Left lung (tissue), 4 donors: ENCODE measurements at regions not wholly inside any gene's neighbourhood (a gene's known extent, or its start where the extent isn't known, plus 50 kb on each side); places are given as distances from the start of the nearest gene placed in this dataset.
"Not testable (repeated sequence)": the region's sequence is repeated elsewhere in the genome, so short reads cannot be mapped to it uniquely, and the experiment has no call there.

Source experiments
- ATAC-seq: fragments of 200-7000 bp; cut with Tn5 transposase; one replicate; pipeline ENCODE4 v1.9.1; 2020; ENCODE audit warnings: moderate library complexity
- DNase-seq, 4 donors: peaks; one replicate each; pipeline ENCODE4 v3.0.0-alpha.2; 2013 to 2020
- H3K27ac ChIP-seq, 2 donors: fragments of 200-600 bp; sonication (generic) in 1 of 2; one replicate each; pipeline versions ENCODE4 v1.5.0 to v1.8.0; 2020 to 2021
- H3K27me3 ChIP-seq, 2 donors: fragments of 200-600 bp; sonication (generic) in 1 of 2; one replicate each; pipeline versions ENCODE4 v1.5.0 to v1.8.0; 2020 to 2021
- H3K36me3 ChIP-seq, 2 donors: fragments of 200-600 bp; sonication (generic) in 1 of 2; one replicate each; pipeline versions ENCODE4 v1.5.0 to v1.8.0; 2020 to 2021
- H3K4me1 ChIP-seq, 2 donors: fragments of 200-600 bp; one replicate each; pipeline ENCODE4 v1.8.0; 2021
- H3K4me3 ChIP-seq, 2 donors: fragments of 200-600 bp; sonication (generic) in 1 of 2; one replicate each; pipeline versions ENCODE4 v1.5.0 to v1.8.0; 2020 to 2021; ENCODE audit warnings: mild to moderate bottlenecking in 1 of 2
- H3K9me3 ChIP-seq, 2 donors: fragments of 200-600 bp; sonication (generic) in 1 of 2; one replicate each; pipeline versions ENCODE4 v1.5.0 to v1.8.0; 2020 to 2021
- intact Hi-C, 2 donors: fragments of 100-400 bp; cut with DNase I; formaldehyde crosslinking; loops; one replicate each; pipeline versions ENCODE4 v1.11.2 to v1.14.2; 2022
- TF ChIP-seq, protein P1 (sequence below), 2 donors: fragments of 200-600 bp; sonication (generic) in 1 of 2; IDR thresholded peaks; one replicate each; pipeline versions ENCODE4 v1.5.0 to v1.8.0; 2021; ENCODE audit warnings: antibody characterized with exemption in 2 of 2
- donor health status: DM: no; HTN: yes; CAD: no.
- donor health status: DM: no; HTN: no; CAD: no.

DNA sequence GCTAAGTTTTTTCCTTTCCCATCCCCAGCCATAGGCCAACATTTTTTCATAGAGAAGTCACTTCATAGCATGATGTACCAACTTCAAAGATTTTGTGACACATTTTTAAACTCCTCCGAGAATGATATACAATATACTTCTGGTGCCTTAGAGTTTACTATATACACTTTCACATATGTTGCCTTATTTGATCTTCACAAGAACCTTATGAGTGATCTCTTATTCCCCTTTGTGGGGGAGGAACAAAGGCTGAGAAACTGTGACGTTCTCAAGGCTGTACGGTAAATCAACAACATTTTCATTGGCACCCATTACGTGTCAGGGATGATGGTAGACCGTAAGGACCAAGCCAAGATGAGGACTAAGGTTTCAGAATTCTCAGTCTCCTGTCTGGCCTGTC lies 130.0 kb downstream of the RFPL4B start:
- Histone ChIP-seq H3K27me3 (no peaks in the 10 kb centered on the region), H3K4me3 (no peak overlapping the region), H3K9me3 (peaks cover 0 to 2% of the 10 kb centered on the region in 2 donors), H3K4me1 (no peaks in the 10 kb centered on the region), H3K36me3 (no peaks in the 10 kb centered on the region), H3K27ac (no peak overlapping the region)
- DNase-seq (no peak), ATAC-seq (no peak)
- intact Hi-C loops: no loop called here
- TF ChIP-seq, protein P1, sequence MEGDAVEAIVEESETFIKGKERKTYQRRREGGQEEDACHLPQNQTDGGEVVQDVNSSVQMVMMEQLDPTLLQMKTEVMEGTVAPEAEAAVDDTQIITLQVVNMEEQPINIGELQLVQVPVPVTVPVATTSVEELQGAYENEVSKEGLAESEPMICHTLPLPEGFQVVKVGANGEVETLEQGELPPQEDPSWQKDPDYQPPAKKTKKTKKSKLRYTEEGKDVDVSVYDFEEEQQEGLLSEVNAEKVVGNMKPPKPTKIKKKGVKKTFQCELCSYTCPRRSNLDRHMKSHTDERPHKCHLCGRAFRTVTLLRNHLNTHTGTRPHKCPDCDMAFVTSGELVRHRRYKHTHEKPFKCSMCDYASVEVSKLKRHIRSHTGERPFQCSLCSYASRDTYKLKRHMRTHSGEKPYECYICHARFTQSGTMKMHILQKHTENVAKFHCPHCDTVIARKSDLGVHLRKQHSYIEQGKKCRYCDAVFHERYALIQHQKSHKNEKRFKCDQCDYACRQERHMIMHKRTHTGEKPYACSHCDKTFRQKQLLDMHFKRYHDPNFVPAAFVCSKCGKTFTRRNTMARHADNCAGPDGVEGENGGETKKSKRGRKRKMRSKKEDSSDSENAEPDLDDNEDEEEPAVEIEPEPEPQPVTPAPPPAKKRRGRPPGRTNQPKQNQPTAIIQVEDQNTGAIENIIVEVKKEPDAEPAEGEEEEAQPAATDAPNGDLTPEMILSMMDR (IDR thresholded peaks at IDR 0.05): no peak

DNA sequence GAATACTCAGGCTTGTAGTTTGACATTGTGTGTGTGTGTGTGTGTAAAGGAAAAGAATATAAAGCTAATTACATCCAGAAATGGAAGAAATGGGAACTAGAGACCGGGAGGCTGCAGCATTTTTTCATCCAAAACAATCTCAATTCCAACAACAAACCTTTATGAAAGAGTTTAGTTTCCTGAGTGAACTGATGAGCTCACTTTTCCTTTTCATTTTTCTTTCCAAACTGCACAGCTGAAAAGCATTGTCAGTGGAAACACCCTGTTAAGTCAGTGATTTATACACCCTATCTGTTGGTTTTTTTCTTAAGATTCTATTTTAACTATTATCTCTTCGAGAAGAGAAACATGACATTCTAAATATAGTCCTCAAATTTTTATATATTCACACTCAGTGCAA lies 130.9 kb downstream of the RFPL4B start:
- intact Hi-C loops: no loop called here
- Histone ChIP-seq H3K27me3 (no peaks in the 10 kb centered on the region), H3K27ac (no peak overlapping the region), H3K4me3 (no peak overlapping the region), H3K36me3 (no peaks in the 10 kb centered on the region), H3K9me3 (peaks cover 0 to 2% of the 10 kb centered on the region in 2 donors), H3K4me1 (no peaks in the 10 kb centered on the region)
- TF ChIP-seq, protein P1 (IDR thresholded peaks at IDR 0.05): no peak
- ATAC-seq (no peak), DNase-seq (no peak)

DNA sequence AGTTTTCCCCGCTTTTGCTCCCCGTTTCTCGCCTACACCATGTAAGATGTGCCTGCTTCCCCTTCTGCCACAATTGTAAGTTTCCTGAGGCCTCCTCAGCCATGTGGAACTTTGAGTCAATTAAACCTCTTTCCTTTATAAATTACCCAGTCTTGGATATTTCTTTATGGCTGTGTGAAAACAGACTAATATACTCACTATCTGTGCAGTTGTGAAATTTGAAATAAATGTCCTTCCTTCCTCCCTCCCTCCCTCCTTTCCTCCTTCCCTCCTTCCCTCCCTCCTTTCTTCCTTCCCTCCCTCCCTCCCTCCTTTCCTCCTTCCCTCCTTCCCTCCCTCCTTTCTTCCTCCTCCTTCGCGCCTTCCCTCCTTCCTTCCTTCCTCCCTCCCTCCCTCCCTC lies 132.8 kb downstream of the RFPL4B start:
- ATAC-seq, H3K9me3 ChIP-seq, H3K27me3 ChIP-seq, intact Hi-C loops, H3K4me1 ChIP-seq, H3K27ac ChIP-seq, H3K36me3 ChIP-seq, DNase-seq, H3K4me3 ChIP-seq: not testable (repeated sequence)

DNA sequence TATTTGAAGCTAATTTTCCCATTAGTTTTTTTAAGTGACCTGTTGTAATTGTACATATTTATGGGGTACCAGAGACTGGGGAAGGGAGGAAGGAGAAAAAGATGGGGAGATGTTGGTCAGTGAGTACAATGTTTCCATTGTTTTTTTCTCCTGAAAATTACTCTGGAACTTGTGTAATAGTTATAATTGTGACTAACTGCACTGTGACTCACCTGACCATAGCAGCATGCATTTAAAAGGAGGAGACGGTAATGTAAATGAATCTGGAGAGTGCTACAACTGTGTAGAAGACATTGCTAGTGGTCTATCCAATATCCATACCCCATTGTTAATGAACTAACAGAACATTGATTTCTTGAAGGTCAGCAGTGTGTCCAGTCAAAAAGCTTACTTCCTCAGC lies 133.4 kb downstream of the RFPL4B start:
- H3K27ac ChIP-seq: no peak overlapping the region
- no peak overlapping the region for H3K4me3 ChIP-seq
- no peaks in the 10 kb centered on the region for H3K4me1 ChIP-seq
- no peaks in the 10 kb centered on the region for H3K27me3 ChIP-seq
- H3K36me3 ChIP-seq: no peaks in the 10 kb centered on the region
- DNase-seq: no peak
- TF ChIP-seq, protein P1 (IDR thresholded peaks at IDR 0.05): no peak
- no peak for ATAC-seq
- intact Hi-C loops: no loop called here
- H3K9me3 ChIP-seq: peaks cover 0 to 2% of the 10 kb centered on the region in 2 donors

DNA sequence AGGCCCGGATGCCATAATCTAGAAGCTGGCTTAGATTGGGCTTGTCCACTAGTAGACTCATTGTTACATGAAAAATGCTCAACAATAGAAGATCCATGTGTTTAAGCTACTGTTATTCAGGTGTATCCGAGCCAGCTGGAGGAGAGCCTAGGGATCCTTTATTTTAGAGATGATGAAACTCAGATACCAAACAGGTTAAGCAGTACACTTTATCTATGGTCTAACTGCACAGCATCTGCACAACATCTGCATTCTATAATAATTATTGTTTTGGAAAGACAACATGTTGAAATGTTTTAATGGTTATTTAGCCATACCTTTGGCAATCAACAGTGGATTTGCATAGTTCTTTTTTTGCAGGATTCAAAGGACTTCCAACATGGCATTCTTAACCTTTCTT lies 134.1 kb downstream of the RFPL4B start:
- DNase-seq (no peak), ATAC-seq (no peak)
- TF ChIP-seq, protein P1 (IDR thresholded peaks at IDR 0.05): no peak
- H3K4me3 ChIP-seq: no peak overlapping the region
- no peak overlapping the region for H3K27ac ChIP-seq
- H3K4me1 ChIP-seq: no peaks in the 10 kb centered on the region
- no peaks in the 10 kb centered on the region for H3K36me3 ChIP-seq
- intact Hi-C loops: no loop called here
- peaks cover 0 to 2% of the 10 kb centered on the region in 2 donors for H3K9me3 ChIP-seq
- no peaks in the 10 kb centered on the region for H3K27me3 ChIP-seq

DNA sequence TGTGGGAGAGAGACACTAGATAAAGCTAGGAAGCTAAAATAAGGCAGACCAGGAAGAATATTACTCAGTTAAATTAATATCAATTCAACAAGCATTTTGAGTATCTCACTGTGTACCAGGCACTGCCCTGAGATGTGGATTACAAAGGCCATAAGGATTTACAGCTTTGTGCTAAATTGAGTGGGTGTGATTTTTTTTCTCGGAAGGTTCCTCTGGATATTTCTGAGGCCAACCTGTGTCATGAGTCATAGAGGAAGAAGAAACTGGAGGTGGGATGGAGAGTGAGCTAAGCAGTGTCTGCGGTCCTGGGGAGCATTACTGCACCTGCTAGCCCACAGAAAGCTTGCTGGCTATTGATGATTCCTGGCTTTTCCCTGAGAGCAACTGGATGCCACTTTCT lies 135.2 kb downstream of the RFPL4B start:
- peaks cover 0 to 2% of the 10 kb centered on the region in 2 donors for H3K9me3 ChIP-seq
- TF ChIP-seq, protein P1 (IDR thresholded peaks at IDR 0.05): no peak
- no peak overlapping the region for H3K27ac ChIP-seq
- ATAC-seq (no peak), DNase-seq (no peak)
- H3K27me3 ChIP-seq: no peaks in the 10 kb centered on the region
- intact Hi-C loops: no loop called here
- no peaks in the 10 kb centered on the region for H3K4me1 ChIP-seq
- no peak overlapping the region for H3K4me3 ChIP-seq
- H3K36me3 ChIP-seq: no peaks in the 10 kb centered on the region
